Brain pericyte (primary cell): ENCODE measurements at regions not wholly inside any gene's neighbourhood (a gene's known extent, or its start where the extent isn't known, plus 50 kb on each side); places are given as distances from the start of the nearest gene placed in this dataset.

Experiments
- DNase-seq: peaks from one replicate; pipeline ENCODE4 v3.0.0-alpha.2; 2012; ENCODE audit warnings: low read depth, low spot score

DNA sequence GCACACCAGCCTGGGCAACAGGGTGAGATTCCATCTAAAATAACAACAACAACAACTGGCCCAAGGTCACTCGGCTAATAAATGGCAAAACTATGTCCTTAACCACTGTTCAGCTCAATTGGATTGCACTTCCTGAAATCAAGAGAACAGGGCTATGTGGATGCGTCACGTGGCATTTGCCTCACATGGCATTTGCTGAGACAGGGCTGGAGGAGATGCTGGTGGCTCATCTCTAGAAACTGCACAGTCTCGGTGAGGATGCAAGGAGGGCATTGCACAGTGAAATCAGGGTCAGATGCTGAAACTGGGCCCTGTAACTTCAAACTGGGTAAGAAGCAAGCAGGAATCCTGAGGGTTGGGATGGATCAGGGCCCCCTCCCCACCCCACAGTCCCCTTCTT is 171.9 kb downstream of the BUD13 start:
- DNase-seq, result no peak

DNA sequence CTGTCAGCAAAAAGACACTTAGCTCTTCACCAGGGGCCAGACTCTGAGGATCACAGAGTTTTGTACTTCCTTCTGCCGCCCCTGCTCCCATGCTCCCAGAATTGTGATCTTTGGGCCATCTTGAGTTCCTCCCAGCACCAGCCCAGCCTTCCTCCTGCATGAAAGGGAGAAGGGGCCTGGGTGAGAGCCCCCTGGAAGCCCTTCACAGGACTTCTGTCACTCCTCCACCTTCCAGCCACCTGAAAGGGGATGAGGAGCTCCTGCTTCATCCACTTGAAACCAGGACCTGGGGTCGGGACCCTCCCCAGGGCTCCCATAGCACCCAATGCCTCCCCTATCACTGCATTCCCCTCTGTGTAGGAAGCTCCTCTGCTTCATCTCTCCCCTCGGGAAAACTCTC is 174.2 kb downstream of the BUD13 start:
- no peak for DNase-seq

GRCh38 chr11:116598036-116598435 is 174.8 kb downstream of the BUD13 start:
- DNase-seq, result no peak

DNA sequence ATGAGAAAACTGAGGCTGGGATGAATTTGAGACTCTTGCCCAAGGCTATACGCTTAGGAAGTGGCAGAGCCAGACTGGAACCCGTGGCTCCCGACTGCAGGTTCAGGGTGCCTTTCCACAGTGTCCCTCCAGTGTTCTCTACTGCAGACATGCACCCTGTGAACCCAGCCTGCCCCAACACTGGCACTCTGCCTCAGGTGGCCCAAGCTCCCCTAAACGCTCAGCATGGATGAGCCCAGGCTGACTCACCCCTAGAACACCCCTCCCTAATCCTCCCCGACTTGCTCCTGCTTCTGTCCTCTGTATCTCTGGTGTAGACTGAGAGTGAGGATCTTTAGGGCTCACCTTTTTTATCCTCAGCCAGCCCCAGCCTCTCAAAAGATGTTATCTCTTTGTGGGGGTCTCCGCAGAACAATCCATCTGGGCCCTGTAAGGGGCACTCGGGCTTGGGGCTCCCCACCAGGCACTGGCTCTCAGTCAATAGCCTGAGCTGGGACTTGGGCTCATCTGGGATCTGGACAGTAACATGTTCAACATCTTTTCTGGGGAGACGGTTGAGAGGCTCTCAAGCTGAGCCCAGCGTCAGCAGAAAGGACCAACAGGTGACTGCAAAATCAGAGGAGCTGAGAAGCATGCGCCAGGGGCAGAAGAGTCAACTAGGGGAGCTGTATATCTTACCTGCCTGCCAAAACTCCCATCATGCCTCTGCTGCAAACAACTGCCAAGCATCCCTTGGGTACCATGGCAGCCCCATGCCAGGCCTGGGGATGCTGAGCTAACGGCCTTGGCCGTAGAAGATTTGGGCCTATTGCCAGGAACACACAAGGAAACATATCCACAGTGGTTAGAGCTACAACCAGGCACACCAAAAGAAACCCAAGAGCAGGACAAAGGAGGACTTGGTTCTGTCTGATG is 176.2 kb downstream of the BUD13 start:
- no peak for DNase-seq

- DNase-seq, result no peak
Measured at GRCh38 chr11:116595305-116595880, 177.4 kb downstream of the BUD13 start.

- no peak for DNase-seq
Measured at GRCh38 chr11:116590844-116591570, 181.8 kb downstream of the BUD13 start.

DNA sequence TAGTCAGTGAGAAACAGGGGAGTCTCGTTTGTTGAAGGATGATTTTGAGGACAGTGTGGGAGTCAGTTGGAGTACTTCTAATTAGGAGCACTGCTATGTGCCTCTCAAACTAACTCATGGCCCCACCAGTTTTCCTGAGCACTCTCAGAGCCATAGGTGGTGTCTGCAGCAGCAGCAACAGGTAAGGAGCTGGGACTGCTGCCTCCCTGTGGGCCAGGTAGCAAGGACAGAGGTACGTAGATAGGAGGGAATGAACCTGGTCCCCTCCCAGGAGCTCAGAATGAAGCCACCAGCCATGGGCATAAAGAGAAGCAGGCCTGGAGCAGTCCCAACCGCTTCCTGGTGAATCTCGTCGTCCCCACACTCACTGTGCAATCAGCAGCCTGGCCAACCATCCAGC is 183.4 kb downstream of the BUD13 start:
- no peak for DNase-seq

- DNase-seq, result no peak
Measured at GRCh38 chr11:116586392-116586791, 186.4 kb downstream of the BUD13 start.

GRCh38 chr11:116582571-116582970 is 190.2 kb downstream of the BUD13 start:
- no peak for DNase-seq

DNA sequence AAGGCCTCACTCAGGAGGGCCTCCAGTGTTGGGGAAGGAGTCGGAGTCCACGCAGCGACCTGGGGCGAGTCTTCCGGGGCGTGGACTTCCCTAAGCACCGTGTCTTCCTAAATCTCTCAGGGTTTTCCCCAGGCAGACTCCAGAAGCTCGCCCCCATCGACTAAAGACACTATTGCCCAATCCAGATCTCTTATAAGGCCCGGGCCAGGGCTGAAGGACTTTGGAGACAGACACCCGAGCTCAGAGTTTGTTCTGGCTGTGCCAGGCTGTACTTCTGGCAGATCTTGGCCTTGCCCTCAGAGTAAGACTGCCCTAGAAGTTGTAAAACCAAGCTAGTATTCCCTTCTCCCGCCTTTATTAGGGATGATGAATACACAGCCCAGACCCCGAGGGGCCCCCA is 191.4 kb downstream of the BUD13 start:
- no peak for DNase-seq

GRCh38 chr11:116580799-116581198 is 192.0 kb downstream of the BUD13 start:
- no peak for DNase-seq

DNA sequence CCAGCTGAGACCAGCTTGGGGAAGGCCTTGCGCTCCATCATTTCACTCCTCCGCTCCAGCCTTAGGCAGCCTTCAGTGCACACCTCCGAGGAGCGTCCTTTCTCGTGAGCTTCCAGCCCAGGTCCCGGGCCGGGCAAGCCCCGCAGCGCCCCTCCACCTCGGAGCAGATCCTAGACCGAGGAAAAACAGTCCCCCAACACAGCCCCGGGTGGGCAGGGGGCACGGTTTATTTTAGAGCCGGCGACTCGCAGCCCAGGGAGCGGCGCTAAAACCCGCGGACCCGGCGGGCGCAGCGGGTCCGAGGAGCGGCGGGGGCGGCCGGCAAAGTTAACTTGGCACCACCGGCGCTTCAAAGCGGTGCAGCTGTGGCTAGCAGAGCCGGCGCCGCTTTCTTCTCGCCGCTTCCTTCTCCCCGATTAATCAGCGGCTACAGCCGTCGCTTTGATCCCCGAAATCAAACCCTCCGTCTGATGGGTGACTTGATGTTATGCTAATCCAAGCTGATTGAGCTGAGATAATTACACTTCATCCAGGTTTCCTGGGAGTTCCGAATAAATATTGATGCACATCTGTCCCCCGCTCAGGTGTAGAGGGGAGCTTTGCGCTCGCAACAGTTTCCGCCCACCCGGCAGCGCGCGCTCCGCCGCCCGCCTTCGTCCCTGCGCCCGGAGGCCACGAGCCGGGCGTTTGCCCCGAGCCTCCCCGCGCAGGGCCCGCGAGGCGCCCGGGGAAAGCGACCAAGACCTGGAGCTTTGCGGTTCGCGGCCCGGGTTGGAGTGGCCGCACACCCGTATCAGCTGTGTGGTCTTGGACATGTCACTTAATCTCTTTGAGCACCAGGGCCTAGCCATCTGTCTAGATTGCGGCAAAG is 192.7 kb downstream of the BUD13 start:
- no peak for DNase-seq

- DNase-seq, result no peak
Measured at GRCh38 chr11:116579031-116579653, 193.6 kb downstream of the BUD13 start.

- no peak for DNase-seq
Measured at GRCh38 chr11:116577956-116578355, 194.8 kb downstream of the BUD13 start.

GRCh38 chr11:116577273-116577672 is 195.5 kb downstream of the BUD13 start:
- no peak for DNase-seq

GRCh38 chr11:116576526-116576925 is 196.3 kb downstream of the BUD13 start:
- DNase-seq, result no peak

DNA sequence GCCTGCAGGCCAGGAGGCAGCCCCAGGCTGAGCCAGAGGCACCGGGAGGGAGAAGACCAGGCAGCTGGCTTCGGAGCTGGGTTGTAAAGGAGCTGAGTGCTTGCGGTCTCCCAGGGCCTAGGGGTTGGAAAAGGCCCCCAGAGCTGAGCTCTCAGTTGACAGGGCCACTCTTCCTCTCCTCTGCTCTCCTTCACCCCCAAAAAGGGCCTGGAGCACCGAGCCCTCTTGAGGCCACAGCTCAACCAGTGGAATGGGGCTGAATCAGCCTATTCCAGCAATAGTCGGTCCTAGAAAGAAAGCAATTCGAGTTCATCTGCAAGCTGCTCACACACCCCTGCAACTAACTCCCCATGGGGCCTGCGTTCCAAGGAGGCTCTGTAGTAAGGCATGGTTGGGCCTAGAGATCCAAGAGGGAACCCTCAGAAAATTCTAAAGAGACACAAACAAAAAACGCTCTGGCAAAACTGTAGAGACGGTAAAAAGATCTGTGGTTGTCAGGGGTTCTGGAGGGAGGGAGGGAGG is 205.0 kb downstream of the BUD13 start:
- DNase-seq, result no peak

DNA sequence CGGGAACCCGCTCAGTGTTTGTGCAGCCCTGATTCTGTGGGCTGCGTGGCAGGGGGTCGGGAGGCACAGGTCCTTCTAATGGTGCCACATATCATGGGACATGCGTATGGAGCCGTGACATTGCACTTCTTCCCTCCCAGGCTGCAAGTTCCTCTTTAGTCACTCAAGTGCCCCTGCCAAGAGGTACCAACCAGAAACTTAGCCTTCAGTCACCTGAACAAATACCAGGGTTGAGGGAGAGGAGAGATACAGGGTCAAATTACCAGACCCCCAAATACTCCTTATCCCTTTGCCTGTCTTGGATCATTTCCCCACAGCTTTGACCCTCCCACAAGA is 209.1 kb downstream of the BUD13 start:
- DNase-seq, result no peak

DNA sequence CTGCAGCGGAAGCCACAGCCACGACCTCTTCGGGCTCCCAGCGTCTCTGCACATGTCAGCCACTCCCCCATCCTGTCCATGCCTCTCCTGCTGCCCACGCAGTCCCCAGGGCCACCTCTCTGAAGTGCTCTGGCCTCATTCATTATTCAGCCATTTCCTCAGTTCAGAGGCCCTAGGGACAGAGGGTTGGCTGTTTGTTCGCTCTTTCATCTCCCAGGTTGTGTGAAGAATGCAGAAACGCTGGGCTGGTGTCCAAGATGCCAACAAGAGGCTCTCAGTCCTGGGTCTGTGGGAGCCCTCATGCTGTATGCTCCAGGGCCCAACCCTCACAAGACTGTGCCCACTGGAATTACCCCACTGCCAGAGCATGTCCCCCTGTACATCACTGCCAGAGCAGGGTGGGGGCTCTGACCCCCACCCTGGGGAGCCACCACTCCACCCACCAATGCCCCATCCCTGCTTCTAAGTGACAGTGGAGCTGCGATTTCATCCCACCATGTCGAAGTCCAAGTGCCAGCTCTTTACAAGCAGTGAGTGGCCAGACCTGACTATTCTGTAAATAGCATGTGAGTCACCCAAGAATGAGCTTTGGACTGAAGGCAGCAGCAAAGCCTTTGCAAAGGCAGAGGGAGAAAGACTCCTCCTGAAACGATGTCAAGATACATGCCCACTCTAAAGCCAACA is 209.6 kb downstream of the BUD13 start:
- DNase-seq, result no peak

- no peak for DNase-seq
Measured at GRCh38 chr11:116560589-116560988, 212.2 kb downstream of the BUD13 start.
